ENCODE measurements at regions not wholly inside any gene's neighbourhood (a gene's known extent, or its start where the extent isn't known, plus 50 kb on each side); places are given as distances from the start of the nearest gene placed in this dataset.
"Not testable (repeated sequence)": the region's sequence is repeated elsewhere in the genome, so short reads cannot be mapped to it uniquely, and the experiment has no call there.

GRCh38 chr2:175430236-175430635, 248.7 kb upstream of the ATP5MC3 start:
- TF ChIP-seq CTCF (IDR thresholded peaks at IDR 0.05): no peak
- no peak overlapping the region for H3K27ac ChIP-seq
- H3K27me3 ChIP-seq: peaks cover 0 to 9% (median 0%) of the 10 kb centered on the region in 7 donors
- WGBS, 2 donors: 88 to 89% methylated on average over 1 of the region's 1 CpG
- H3K4me3 ChIP-seq: no peak overlapping the region
- H3K9me3 ChIP-seq: peaks cover 0 to 23% (median 7%) of the 10 kb centered on the region in 11 donors
- DNase-seq (no peak), ATAC-seq (no peak)
- no peaks in the 10 kb centered on the region for H3K36me3 ChIP-seq
- intact Hi-C loops (cut with DNase I): no loop called here
- no peaks in the 10 kb centered on the region for H3K4me1 ChIP-seq

GRCh38 chr2:175418224-175418835, 236.8 kb upstream of the ATP5MC3 start:
- peaks cover 0 to 19% (median 1%) of the 10 kb centered on the region in 7 donors for H3K27me3 ChIP-seq
- DNase-seq: no peak
- H3K4me3 ChIP-seq: no peak overlapping the region
- no peak for TF ChIP-seq CTCF (IDR thresholded peaks at IDR 0.05)
- H3K36me3 ChIP-seq: no peaks in the 10 kb centered on the region
- 58 to 61% methylated on average over 8 of the region's 8 CpGs for WGBS, 2 donors
- H3K4me1 ChIP-seq: peaks cover 0 to 7% (median 0%) of the 10 kb centered on the region in 9 donors
- no peak for ATAC-seq
- H3K27ac ChIP-seq: no peak overlapping the region
- intact Hi-C loops (cut with DNase I): loop anchor here in 1 of 10 donors (5.0 kb wide), 1 partner anchor 669 kb away; no protein-coding TSS in a partner anchor
- no peaks in the 10 kb centered on the region for H3K9me3 ChIP-seq

GRCh38 chr2:175414882-175415487, 233.5 kb upstream of the ATP5MC3 start:
- TF ChIP-seq CTCF (IDR thresholded peaks at IDR 0.05): peak; percentile 21 to 73 (median 61)
- DNase-seq (peak; percentile 35 to 57), ATAC-seq (peak in 2 of 8 donors; percentile 58 to 62)
- no peak overlapping the region for H3K27ac ChIP-seq
- peaks cover 0 to 7% (median 0%) of the 10 kb centered on the region in 9 donors for H3K4me1 ChIP-seq
- intact Hi-C loops (cut with DNase I): loop anchor here in 2 of 10 donors (2.0 to 5.0 kb wide), 2 partner anchors 672 to 680 kb away; no protein-coding TSS in a partner anchor
- no peaks in the 10 kb centered on the region for H3K9me3 ChIP-seq
- peaks cover 0 to 12% (median 0%) of the 10 kb centered on the region in 7 donors for H3K27me3 ChIP-seq
- no peaks in the 10 kb centered on the region for H3K36me3 ChIP-seq
- no peak overlapping the region for H3K4me3 ChIP-seq
- 32 to 35% methylated on average over 3 of the region's 3 CpGs for WGBS, 2 donors

GRCh38 chr2:175414191-175414881, 232.8 kb upstream of the ATP5MC3 start:
- intact Hi-C loops (cut with DNase I): loop anchor here in 1 of 10 donors (2.0 kb wide), 1 partner anchor 680 kb away; no protein-coding TSS in a partner anchor
- 74 to 79% methylated on average over 5 of the region's 5 CpGs for WGBS, 2 donors
- ATAC-seq: no peak
- H3K4me1 ChIP-seq: peaks cover 0 to 7% (median 0%) of the 10 kb centered on the region in 9 donors
- DNase-seq: no peak
- no peak for TF ChIP-seq CTCF (IDR thresholded peaks at IDR 0.05)
- no peaks in the 10 kb centered on the region for H3K9me3 ChIP-seq
- H3K4me3 ChIP-seq: no peak overlapping the region
- H3K27me3 ChIP-seq: peaks cover 0 to 12% (median 0%) of the 10 kb centered on the region in 7 donors
- no peaks in the 10 kb centered on the region for H3K36me3 ChIP-seq
- H3K27ac ChIP-seq: no peak overlapping the region

GRCh38 chr2:175410941-175411340, 229.4 kb upstream of the ATP5MC3 start:
- H3K27me3 ChIP-seq: peaks cover 0 to 20% (median 0%) of the 10 kb centered on the region in 7 donors
- H3K9me3 ChIP-seq; intact Hi-C loops (cut with DNase I); H3K4me1 ChIP-seq; H3K27ac ChIP-seq; ATAC-seq; H3K4me3 ChIP-seq; H3K36me3 ChIP-seq; DNase-seq: not testable (repeated sequence)
- no CpG with 5 or more reads among the region's 1 CpG for WGBS, 2 donors
